OCI-M2 (cell line): ENCODE measurements at regions not wholly inside any gene's neighbourhood (a gene's known extent, or its start where the extent isn't known, plus 50 kb on each side); places are given as distances from the start of the nearest gene placed in this dataset.

ENCODE experiments used
- DNase-seq: peaks from one replicate; lab custom pipeline; 2025; ENCODE audit not compliant: unreplicated experiment; lab: John Stamatoyannopoulos, UW

DNA sequence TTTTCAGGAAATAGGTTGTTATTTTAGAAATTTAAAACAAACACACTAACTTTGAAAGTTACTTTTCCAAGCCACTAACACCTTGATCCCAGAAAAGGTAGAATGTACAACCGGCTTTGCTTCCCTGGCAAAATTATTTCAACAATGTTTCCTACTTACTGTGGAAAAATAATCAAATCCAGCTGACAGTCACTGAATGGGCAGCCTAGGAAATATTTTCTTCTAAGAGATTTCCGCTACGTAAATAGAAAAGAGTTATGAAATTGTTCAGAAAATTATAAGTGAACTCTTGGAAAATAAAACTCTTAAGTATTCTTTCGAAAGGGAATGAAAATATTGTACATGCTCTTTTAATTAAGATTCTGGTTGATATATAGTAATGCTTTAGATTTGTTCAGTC, 195.7 kb downstream of the GASK1B start:
- no peak for DNase-seq

DNA sequence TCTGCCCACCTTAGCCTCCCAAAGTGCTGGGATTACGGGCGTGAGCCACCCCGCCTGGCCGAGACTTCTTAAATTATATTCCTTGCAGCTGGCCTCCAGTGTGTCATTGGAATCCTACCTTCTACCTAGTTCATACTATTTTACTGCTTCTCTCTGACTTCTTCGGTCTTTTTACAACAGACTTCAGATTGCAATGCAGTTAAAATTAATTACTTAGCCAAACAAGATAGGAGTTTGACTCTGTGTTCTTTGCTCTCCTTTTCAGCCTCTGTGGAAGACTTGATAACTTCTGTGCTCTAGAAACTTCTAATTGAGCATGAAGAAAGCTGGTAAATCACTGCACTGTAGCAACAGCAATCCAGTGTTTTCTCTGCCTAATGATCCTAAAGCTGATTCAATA, 199.5 kb downstream of the GASK1B start:
- no peak for DNase-seq

DNA sequence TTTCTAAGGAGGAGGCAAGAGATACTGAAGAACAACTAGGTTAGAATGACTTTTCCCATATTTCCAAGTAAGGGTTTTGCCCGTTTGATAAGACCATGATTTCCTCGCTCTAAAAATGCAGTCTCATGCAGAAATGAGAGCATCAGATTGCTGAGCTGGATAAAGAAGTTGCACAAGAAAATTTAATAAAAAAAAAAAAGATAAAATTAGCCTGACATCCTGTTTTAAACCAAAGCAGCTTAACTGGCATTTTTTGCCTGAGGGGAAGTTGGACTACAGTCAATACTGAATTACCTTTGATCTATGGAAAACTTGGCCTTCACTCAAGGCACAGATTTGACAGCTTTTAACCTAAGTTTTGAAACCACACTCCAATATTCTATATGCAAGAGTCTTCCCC, 208.4 kb downstream of the GASK1B start:
- no peak for DNase-seq

DNA sequence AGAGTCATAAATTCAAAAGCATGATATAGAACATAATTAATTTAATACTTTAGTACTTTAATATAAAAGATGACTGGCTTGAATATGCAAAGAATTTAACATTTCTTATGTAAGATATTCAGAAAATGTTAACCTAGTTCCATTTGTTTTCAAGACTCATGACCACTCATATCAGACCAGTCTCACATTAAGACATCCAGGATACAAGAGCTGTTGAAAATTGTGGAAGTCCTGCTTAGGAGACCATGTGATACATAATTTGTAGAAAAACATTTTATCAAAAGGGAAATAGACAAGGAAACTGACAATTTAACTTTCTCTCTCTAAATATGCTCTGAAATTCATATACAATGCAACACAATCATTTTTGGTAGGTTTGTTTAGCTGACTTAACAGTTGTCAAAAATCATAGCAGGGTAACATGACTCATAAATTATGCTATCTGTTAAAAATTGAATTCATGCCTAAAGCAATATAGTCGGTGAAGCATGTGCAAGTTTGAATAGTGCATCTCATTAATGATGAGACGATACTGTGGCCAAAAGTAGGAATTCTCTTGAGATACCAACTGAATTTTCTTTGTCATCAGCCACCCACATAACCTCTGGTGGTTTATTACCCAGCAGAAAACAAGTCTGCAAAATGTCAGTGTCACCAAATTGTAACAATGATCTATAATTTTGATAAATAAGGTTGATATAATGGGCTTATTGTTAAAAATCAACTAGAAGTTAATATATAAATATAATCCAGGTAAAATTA, 211.4 kb downstream of the GASK1B start:
- no peak for DNase-seq

DNA sequence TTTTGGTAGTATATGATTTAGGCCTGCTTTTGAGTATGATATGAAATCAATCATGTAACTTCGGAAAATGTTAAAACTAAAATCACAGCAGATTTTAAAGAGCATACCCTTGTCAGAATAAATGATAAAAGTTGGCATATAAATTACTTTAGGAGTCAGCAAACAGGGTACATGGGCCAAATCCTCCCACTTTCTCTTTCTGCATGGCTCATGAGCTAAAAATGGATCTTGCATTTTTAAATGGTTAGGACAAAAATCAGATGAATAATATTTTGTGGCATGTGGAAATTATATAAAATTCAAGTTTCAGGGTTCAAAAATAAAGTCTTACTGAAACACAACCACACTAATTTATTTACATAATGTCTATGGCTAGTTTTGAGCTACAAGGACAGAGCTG, 214.9 kb downstream of the GASK1B start:
- no peak for DNase-seq

DNA sequence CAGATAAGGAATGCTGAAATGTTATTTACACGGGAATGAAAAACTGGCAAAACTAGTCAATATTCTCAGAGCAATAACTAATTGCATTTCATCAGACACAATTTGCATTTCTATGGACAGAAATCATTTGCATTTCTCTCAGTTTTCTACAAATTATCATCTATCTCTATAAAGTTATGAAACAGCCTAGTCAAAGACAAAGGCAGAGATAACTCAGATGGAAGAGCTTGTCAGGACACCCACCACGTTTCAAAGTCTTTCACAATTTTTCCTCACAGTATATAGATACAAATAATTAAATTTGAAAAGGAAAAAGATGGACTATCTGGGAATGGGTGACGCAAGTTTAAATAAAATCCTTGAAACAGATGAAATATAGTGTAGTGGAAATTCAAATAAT, 230.8 kb downstream of the GASK1B start:
- DNase-seq: no peak

DNA sequence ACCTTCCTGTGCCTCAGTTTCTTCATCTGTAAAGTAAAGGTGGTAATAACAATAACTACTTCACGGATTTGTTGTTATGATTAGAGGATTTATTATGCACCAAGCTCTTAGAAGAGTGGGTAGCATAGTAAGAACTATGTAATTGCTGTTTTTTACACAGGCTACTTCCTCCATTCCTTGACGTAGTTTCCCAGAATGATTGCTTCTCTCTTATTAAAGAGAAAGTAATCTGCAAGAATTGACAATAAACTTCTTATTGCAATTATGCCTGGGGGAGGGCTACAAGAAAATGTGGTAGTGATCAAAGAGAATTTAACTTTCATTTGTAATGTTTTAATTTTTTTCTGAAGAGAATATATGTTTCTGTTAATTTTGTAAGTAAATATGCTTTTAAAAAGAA, 238.7 kb downstream of the GASK1B start:
- DNase-seq: no peak

DNA sequence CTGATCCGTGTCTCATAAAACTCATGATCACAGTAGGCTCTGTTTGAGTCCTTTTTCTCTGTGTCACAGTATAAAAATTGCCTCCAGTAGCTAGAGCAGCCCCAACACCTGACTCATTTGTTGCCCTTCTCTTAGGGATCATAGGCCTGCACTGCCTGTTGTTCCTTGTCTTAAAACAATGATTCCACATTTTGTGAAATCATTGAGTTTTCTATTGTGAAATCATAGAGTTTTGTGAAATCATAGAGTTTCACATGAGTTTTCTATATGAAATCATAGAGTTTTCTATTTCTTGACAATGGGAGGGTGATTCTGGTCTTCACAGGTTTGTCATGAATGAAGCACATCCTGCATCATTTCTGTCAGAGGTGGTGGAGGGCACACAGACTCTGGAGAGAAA, 239.9 kb downstream of the GASK1B start:
- DNase-seq: no peak

DNA sequence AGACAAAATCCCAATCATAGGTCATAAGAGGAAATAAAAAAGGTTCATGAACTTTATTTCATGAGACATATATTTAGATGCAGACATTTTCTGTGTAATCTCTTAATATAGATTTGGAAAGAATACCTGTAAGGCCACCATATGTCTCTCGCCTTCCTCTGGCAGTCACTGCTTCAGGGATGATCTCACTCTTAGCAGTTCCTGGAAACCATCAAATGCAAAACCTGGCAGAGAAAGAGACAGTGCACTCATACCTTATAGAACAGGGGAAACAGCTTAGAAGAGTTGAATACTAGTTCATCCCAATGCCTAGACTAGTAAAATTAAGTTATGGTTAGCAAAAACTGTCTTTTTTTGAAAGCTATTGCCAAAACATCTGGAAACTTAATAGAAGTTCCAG, 243.3 kb downstream of the GASK1B start:
- no peak for DNase-seq

DNA sequence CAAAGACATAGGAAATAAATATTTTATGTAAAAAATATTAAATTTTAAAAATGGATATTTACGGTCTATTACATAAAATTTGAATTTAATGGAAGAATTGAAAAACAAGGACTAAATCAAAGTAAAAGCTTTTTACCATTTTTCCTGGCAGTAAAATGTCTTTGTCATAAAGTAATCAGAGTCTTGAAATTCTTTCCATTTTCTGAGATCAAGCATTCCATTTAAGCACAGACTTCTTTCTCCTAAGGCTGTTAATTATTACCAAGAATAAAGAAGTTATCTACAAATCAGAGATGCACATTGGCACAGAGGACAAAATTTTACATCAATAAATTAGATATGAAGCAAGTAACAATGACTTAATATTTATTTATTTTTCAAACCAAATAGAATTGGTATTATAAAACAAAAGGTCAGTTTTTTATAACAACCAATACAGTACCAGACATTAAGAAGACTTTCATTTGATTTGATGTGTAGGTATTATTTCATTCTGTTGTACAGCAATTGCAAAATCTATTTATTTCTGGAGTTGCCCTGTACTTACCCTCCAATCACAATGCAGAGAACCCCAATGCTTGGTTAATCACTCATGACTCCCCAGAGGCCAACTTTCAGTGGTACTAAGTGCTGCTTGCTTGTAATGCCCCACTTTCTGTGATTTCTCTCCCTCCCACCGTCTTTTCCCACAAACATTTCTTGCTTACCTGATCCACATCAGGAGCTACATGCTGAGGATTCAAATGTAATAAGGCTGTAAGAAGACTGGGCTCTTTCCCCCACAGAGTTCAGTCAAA, 254.6 kb downstream of the GASK1B start:
- no peak for DNase-seq

DNA sequence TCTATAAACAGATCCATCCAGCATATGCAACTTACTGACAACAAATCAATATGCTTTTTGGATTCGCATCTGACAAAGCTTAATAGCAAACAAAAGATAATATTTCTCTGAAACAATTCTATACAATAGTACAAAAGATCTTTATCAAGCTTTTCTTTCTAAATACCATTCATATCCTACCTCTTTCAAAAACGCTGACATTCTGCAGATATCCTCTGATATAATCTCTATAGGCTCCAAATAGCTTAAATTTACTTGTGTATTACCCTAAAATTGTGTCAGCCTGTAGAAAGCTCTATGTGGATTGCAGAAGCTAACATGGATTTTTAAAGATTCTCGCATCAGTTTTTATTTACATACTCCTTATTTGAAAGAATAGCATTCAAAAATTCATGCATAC, 260.6 kb downstream of the GASK1B start:
- DNase-seq: no peak

DNA sequence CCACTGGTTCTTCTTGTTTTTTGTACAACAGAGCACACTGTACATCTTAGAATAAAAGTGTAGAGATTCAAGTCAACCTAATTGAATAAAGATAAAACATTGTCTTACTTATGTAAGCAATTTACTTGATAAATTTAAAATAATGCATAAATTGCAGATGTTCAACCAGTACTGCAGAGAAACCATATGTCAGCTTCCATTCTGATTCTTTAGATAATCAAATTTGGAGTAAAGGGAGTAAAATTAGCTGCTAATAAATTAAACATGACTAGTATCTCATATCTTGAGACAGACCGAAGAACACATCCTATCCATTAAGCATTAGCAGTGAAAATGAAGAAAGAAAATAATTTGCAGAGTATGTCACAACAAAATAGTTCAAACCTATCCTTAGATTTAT, 261.2 kb downstream of the GASK1B start:
- DNase-seq: no peak

DNA sequence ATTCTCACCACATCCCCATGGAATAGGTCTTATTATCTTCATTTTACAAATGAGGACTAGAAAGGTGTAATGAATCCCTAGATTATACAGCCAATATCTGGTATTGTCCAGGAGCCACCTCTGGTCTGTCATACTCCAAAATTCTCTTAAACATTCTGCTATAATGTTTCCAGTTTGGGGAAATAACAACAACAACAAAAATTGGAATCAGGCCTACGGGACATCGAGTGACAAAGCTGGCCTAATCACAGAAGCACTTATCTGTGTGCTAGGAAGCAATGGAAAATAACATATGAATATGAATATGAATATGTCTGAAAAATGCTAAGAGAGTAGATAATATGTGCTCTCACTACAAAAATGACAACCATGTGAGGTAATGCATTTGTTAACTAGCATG, 264.1 kb downstream of the GASK1B start:
- DNase-seq: no peak

DNA sequence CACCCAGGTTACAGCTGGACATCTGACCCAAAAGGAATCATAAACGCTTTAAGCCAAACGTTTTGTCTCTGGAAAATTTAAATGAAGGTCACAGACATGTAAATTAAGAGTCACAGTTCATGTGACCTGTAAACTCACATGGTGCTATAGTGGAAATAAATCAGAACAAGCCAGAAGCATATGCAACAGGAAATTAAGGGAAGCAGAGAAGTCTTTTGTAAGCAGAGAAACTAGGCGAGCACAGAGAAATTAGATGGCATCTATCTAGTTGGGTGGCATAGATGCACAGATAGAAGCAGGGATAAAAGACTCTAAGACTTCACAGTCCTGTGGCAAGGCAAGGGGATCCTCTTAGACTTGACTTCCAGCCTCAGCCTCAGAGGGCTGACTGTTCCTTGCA, 264.8 kb downstream of the GASK1B start:
- no peak for DNase-seq

DNA sequence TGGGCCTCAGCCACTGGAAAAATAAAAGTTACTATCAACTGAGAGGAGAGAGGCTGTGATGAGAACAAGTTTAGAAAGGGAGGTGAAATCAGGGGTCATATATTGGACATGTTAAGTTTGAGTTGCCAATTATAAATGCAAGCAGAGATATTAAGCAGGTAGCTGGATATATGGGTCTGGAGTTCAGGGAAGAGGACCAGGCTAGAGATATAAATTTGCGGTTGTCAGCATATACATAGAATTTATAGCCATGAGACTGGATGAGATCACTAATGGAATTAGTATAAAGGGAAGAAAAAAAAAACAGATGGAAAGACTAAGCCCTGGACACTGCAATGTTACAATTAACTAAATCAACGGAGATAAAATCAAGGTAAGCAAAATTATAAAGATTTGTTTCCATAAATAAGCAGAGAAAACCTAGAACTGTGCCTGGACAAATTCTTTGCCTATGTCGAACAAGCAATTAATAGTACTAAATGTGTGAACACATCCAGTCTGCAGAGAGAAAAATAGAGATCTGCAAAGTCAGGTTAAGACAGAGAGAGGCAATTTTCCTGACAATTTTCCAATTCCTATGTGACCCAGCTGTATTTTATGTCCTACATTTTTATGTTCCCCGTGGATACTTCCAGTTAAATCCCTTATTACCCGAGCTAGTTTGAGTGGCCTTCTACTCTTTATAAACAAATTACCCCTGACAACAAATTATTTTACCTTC, 265.4 kb downstream of the GASK1B start:
- no peak for DNase-seq

DNA sequence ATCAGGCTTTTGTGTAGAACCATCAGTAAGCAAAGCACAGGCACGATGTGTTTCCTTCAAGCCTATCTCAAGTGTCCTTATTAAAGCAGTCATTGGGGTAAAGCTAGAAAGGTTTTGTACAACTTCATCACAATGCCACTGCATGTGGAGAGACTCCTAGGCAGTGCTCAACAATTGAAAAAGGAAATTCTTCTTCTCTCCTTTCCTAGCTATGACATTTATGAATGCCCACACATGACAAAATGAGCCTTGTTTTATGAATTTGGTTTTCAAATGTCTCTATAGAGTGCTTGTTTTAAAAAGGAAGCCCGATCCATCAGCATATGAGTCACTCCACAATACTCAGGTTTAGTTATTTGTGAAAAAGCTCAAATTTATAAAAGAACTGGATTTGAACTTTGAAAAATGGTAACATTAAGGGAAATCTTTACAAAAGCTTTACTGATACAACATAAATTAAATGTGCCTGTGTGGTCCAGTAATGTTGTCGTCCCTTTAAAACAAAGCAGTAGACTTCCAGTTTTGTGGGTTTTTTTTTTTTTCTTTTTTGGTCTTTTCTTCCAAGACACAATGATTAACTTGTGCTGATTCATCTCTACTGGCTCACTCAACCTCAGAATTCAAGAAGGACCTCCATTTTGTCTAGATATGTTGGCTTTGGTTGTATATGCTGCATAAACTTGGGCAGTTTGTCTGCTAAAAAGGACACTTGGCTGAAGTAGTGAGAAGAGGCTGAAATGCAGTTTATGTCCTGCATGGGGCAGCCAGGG, 273.8 kb downstream of the GASK1B start:
- DNase-seq: no peak

DNA sequence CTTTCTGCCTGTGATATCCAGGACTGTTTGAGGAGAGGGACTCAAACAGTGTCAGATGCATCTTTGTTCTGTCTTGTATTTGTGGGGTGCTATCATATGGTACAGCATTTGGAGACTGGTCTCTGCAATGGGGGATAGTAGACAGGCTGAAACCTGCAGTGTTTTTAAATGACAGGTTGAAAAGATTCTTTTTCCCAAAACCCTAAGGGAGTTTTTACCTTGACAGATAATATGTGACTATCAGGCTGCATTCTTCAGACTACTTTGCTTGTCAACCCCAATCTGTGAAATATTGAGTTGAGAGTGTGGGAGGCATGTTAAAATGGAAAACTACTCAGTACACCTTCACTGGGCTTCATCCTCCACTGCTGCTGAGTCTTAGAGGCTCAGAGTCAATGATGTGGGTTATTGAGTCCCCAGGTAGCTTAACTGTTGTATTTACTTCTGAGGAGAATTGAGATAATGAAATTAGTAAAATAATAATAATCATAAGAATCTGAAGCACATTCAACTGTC, 274.9 kb downstream of the GASK1B start:
- DNase-seq: no peak

DNA sequence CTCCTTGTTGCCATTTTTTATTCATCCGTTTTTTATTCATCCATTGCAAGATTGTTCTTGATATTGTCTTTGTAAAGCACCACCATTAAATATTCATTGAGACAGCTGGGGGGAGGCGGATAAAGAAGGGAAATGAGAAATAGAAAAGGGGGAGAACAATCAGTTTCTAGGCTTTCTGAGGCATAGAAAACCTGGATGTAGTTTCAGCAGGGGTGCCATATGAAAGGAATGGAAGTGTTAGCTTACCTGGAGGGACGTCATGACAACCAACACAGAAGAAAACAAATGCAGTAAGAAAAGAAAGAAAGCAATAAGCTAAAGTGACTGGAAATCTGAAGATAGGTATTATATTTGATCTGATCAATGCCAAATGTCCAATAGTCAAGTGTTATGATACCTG, 276.1 kb downstream of the GASK1B start:
- no peak for DNase-seq

DNA sequence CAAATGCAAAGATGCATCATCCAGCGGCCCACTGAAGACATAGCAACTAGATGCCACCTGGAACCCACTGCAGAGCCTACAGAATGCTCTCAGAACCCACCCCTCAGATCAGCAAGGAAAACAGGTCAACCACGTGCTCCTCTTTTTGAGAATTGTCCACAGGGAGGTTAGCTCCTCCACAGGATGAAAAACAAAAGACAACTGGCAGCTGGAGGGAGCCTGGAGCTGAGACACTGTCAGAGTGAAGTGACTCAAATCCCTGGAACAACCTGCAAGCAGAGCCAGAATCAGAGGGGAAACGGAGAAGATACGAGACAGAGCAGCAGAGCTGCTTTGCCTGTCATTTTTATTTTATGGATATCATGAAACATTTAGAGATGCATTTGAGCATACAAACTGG, 277.6 kb downstream of the GASK1B start:
- no peak for DNase-seq

DNA sequence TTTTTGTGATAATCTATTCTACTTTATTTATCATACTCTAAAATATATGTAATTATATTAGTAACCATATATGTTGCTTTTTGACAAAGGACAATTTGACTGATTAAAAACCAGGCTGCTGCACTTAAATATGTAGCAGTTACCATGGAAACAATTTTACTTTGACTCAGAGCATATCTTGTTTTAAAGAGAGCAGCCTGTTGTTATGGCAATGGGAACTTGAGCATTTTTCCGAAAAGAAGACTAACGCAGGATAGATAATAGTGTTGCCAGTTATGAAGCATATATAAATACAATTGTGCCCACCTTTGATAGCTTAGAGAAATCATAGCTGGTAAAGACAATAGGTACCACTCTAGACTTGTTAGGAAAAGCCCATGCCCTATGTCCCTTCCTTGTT, 283.0 kb downstream of the GASK1B start:
- no peak for DNase-seq

DNA sequence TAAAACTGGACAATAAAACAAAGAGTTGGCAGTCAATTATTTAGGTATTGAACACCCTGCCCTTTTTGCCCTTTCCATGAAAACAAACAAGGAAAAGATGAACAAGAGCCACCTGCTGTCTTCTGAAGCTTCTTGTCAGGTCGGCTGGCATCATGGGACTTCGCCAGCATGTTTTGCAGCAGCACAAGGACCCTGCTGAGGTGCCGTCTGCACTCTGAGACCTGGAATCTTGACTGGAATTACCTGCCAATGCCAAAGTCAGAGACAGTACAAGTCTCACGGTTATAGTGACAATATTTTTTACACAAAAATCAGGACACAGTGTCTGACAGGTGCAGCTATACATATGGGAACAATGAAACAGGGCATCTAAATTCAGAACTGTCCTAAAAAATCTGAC, 284.5 kb downstream of the GASK1B start:
- DNase-seq: no peak
